ENCODE measurements at regions not wholly inside any gene's neighbourhood (a gene's known extent, or its start where the extent isn't known, plus 50 kb on each side); places are given as distances from the start of the nearest gene placed in this dataset.

DNA sequence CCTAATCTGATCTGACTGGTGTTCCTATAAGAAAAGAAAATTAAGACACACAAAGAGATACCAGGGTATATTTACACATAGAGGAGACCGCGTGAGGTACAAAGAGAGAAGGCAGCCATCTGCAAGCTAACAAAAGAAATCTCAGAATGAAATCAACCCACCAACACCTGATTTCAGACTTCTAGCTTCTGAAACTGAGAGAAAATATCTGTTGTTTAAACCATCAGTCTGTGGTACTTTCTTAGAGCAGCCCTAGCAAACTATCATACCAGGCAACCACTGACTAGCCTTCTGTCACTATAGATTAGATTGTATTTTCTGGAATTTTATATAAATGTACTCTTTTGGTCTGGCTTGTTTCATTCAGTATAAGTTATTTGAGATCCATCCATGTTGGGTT, 779.3 kb upstream of the ACO1 start:
- ChIA-PET CTCF (no interaction called here), POLR2A (no interaction called here)
- H3K4me3 Mint-ChIP-seq (ENCODE audit: unreplicated experiment): no peak overlapping the region
- DNase-seq: no peak
- H3K27me3 ChIP-seq (replicated peaks; ENCODE audit: control insufficient read depth, insufficient read depth, low read length): no peaks in the 10 kb centered on the region
- no peaks in the 10 kb centered on the region for H3K27me3 Mint-ChIP-seq (ENCODE audit: insufficient read depth, unreplicated experiment)
- no peaks in the 10 kb centered on the region for H3K4me1 Mint-ChIP-seq (ENCODE audit: low read depth, unreplicated experiment)
- TF ChIP-seq, protein P1, sequence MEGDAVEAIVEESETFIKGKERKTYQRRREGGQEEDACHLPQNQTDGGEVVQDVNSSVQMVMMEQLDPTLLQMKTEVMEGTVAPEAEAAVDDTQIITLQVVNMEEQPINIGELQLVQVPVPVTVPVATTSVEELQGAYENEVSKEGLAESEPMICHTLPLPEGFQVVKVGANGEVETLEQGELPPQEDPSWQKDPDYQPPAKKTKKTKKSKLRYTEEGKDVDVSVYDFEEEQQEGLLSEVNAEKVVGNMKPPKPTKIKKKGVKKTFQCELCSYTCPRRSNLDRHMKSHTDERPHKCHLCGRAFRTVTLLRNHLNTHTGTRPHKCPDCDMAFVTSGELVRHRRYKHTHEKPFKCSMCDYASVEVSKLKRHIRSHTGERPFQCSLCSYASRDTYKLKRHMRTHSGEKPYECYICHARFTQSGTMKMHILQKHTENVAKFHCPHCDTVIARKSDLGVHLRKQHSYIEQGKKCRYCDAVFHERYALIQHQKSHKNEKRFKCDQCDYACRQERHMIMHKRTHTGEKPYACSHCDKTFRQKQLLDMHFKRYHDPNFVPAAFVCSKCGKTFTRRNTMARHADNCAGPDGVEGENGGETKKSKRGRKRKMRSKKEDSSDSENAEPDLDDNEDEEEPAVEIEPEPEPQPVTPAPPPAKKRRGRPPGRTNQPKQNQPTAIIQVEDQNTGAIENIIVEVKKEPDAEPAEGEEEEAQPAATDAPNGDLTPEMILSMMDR (IDR thresholded peaks at IDR 0.05; ENCODE audit: insufficient read depth in 1 of 2, low read depth in 1 of 2, low read length in 1 of 2, severe bottlenecking in 1 of 2, unreplicated experiment in 1 of 2): no peak
- intact Hi-C loops (cut with micrococcal nuclease; ENCODE audit: unreplicated experiment): no loop called here
- H3K9me3 Mint-ChIP-seq (ENCODE audit: unreplicated experiment): no peaks in the 10 kb centered on the region
- H3K4me1 ChIP-seq: no peaks in the 10 kb centered on the region
- no TSS peak for BruUV-seq (replicated peaks)
- no peaks in the 10 kb centered on the region for H3K9me3 ChIP-seq
- H3K27ac Mint-ChIP-seq (ENCODE audit: unreplicated experiment): no peak overlapping the region
- H3K36me3 ChIP-seq (ENCODE audit: control insufficient read depth, insufficient read depth, low read length): no peaks in the 10 kb centered on the region
- no peaks in the 10 kb centered on the region for H3K36me3 Mint-ChIP-seq (ENCODE audit: insufficient read depth, unreplicated experiment)
- no peak overlapping the region for H3K4me3 ChIP-seq (ENCODE audit: low read depth, low read length)

DNA sequence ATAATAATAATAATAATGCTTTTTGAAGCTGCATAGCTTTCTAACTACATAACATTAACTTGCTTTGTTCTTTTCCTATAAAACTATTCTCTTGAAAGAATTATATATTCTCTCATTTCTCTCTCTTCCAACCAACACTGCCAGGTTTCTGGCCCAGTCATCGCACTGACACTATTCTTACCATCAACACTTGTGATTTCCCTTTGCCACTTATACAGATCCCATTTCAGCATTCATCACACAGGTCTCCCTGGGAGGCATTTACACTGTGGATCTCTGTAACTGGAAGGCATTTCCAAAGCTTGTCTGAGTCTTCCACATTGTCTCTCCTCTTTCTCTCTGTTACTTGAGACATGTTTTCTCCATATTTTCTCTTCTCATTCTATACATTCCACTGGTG, 777.8 kb upstream of the ACO1 start:
- CTCF ChIA-PET: no interaction called here
- H3K4me1 ChIP-seq: no peaks in the 10 kb centered on the region
- no peak overlapping the region for H3K4me3 ChIP-seq (ENCODE audit: low read depth, low read length)
- Mint-ChIP-seq H3K4me3 (ENCODE audit: unreplicated experiment) (no peak overlapping the region), H3K36me3 (ENCODE audit: insufficient read depth, unreplicated experiment) (no peaks in the 10 kb centered on the region), H3K27ac (ENCODE audit: unreplicated experiment) (no peak overlapping the region), H3K27me3 (ENCODE audit: insufficient read depth, unreplicated experiment) (no peaks in the 10 kb centered on the region), H3K4me1 (ENCODE audit: low read depth, unreplicated experiment) (no peaks in the 10 kb centered on the region), H3K9me3 (ENCODE audit: unreplicated experiment) (no peaks in the 10 kb centered on the region)
- POLR2A ChIA-PET: no interaction called here
- H3K27me3 ChIP-seq (replicated peaks; ENCODE audit: control insufficient read depth, insufficient read depth, low read length): no peaks in the 10 kb centered on the region
- BruUV-seq (replicated peaks): no TSS peak
- no peaks in the 10 kb centered on the region for H3K36me3 ChIP-seq (ENCODE audit: control insufficient read depth, insufficient read depth, low read length)
- DNase-seq: no peak
- no peaks in the 10 kb centered on the region for H3K9me3 ChIP-seq
- intact Hi-C loops (cut with micrococcal nuclease; ENCODE audit: unreplicated experiment): no loop called here
- TF ChIP-seq, protein P1 (IDR thresholded peaks at IDR 0.05; ENCODE audit: insufficient read depth in 1 of 2, low read depth in 1 of 2, low read length in 1 of 2, severe bottlenecking in 1 of 2, unreplicated experiment in 1 of 2): no peak

DNA sequence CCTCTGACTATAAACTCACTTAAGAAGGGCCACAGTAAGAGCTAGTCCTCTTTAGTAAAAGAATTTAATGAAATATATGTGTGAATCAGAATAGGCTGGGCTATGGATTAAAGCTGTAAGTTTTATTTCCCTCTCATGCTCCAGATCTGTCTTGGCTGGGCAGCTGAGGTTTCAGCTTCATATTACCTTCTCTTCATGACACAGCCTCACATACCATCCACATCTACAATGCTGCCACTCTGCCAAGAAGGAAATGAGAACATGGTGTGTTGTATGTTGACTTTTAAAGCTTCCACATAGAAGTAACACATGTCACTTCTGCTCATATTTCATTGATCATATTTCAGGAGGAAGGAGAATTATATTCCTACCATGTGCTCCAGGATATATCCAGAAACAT, 776.0 kb upstream of the ACO1 start:
- H3K9me3 ChIP-seq: no peaks in the 10 kb centered on the region
- POLR2A ChIA-PET: no interaction called here
- no peak overlapping the region for H3K4me3 ChIP-seq (ENCODE audit: low read depth, low read length)
- no peaks in the 10 kb centered on the region for H3K36me3 Mint-ChIP-seq (ENCODE audit: insufficient read depth, unreplicated experiment)
- no peaks in the 10 kb centered on the region for H3K27me3 Mint-ChIP-seq (ENCODE audit: insufficient read depth, unreplicated experiment)
- no peaks in the 10 kb centered on the region for H3K27me3 ChIP-seq (replicated peaks; ENCODE audit: control insufficient read depth, insufficient read depth, low read length)
- no peaks in the 10 kb centered on the region for H3K9me3 Mint-ChIP-seq (ENCODE audit: unreplicated experiment)
- CTCF ChIA-PET: no interaction called here
- no peak for DNase-seq
- no peak overlapping the region for H3K27ac Mint-ChIP-seq (ENCODE audit: unreplicated experiment)
- H3K4me3 Mint-ChIP-seq (ENCODE audit: unreplicated experiment): no peak overlapping the region
- no peaks in the 10 kb centered on the region for H3K4me1 Mint-ChIP-seq (ENCODE audit: low read depth, unreplicated experiment)
- no TSS peak for BruUV-seq (replicated peaks)
- intact Hi-C loops (cut with micrococcal nuclease; ENCODE audit: unreplicated experiment): no loop called here
- TF ChIP-seq, protein P1 (IDR thresholded peaks at IDR 0.05; ENCODE audit: insufficient read depth in 1 of 2, low read depth in 1 of 2, low read length in 1 of 2, severe bottlenecking in 1 of 2, unreplicated experiment in 1 of 2): no peak
- no peaks in the 10 kb centered on the region for H3K36me3 ChIP-seq (ENCODE audit: control insufficient read depth, insufficient read depth, low read length)
- H3K4me1 ChIP-seq: no peaks in the 10 kb centered on the region
